HG03025 (cell line): ENCODE measurements at regions not wholly inside any gene's neighbourhood (a gene's known extent, or its start where the extent isn't known, plus 50 kb on each side); places are given as distances from the start of the nearest gene placed in this dataset.

Experiments
- ATAC-seq: cut with Tn5 transposase; IDR thresholded peaks from one replicate; pipeline ENCODE4 v1.9.1; 2021; ENCODE audit warnings: mild to moderate bottlenecking, moderate library complexity; ENCODE audit not compliant: unreplicated experiment, low FRiP score

GRCh38 chr9:16322849-16323248 is 547.6 kb downstream of the BNC2 start:
- ATAC-seq = no peak

DNA sequence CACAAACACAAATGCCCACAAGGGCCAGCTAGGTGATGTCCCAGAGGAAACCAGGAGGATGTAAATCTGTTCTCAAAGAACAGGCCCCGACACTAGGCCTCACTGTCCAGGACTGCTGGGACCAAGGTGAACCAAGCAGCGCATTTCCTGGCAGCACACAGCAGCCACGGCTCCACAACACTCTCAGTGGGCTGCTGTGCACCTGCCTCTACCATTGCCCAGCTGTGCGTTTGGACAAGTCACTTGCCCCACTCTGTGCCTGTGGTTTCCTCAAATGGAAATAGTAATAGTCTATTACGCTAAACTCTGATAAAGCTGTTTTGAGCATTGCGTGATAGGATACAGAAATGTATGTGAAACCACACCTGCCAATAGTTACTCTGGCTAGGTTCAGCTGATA is 544.5 kb downstream of the BNC2 start:
- no peak for ATAC-seq

- no peak for ATAC-seq
These were observed 542.1 kb downstream of the BNC2 start for GRCh38 chr9:16328349-16328748.

- ATAC-seq = no peak
These were observed 540.8 kb downstream of the BNC2 start for GRCh38 chr9:16329671-16330113.

GRCh38 chr9:16331031-16331430 is 539.4 kb downstream of the BNC2 start:
- no peak for ATAC-seq

- no peak for ATAC-seq
These were observed 538.9 kb downstream of the BNC2 start for GRCh38 chr9:16331527-16331926.

DNA sequence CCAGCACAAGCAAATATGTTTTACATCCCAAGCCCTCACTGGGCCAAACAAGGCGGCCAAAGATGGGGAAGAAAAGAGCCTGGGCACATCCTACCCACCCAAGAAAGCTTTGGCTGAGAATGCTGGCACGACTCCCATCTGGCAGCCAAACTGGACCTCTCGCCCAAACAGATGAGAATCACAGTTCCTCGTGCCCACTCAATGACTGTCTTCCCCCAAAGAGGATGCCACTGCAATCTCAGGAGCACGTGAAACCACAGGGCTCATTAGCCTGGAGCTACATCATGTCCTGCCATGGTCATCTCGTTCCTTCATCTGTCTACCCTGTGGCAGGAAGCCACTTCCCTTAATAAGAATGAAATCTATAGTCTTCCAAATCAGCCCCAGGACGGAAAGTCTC is 536.8 kb downstream of the BNC2 start:
- no peak for ATAC-seq

DNA sequence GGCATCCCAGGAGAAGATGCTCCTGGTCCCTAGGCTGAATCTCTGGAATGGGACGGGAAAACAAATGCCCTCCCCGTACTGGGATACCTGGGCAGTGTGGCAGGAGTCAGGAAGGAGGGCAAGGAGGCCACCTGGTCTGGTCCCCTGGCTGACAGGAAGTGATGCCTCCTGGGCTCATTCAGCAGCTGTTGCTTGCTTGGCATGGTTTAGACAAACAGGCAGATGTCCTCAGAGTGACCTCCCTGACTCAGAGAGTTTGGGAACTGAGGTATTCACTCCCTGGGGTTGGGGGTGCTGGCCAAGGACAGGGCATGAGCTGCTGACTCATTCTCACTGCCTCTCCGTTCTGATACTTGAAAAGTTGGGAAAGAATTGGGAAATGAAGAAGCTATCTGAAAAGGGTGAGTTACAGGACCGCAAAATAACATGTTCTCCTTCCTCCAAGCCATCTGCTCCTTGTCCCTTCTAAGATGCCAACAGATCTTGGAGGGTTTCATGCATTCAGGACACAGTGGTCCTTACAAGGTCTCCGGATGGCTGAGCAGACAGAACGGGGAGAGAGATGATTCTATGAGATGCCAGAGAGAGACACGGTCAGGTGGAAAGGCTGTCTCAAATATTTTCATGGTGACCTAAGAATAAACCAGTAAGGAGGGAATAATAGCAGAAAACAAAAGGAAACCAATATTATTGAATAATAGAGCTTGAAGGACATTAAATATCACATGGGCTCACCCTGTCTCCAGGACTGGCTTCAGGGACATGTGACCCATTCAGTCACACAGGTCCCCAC is 534.5 kb downstream of the BNC2 start:
- ATAC-seq = no peak

- no peak for ATAC-seq
These were observed 533.6 kb downstream of the BNC2 start for GRCh38 chr9:16336833-16337232.

- ATAC-seq = no peak
These were observed 533.0 kb downstream of the BNC2 start for GRCh38 chr9:16337322-16338029.

DNA sequence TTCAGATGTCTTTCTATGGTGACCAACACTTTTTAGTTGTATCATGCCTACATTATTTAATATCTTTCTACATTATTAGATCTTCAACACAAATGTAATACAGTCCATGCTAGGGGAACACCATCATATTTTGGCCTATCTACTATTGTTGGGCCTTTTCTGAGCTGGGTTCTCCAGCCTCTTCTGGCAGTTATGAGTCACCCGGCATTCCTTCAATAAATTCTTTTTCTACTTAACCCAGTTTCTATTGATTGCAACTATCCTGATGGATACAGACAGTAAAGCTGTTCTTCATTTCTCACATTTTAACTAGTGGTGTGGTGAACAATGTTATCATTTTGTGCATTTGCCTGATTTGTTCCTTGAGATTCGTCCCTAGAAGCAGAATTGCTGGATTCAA is 529.3 kb downstream of the BNC2 start:
- ATAC-seq = no peak

DNA sequence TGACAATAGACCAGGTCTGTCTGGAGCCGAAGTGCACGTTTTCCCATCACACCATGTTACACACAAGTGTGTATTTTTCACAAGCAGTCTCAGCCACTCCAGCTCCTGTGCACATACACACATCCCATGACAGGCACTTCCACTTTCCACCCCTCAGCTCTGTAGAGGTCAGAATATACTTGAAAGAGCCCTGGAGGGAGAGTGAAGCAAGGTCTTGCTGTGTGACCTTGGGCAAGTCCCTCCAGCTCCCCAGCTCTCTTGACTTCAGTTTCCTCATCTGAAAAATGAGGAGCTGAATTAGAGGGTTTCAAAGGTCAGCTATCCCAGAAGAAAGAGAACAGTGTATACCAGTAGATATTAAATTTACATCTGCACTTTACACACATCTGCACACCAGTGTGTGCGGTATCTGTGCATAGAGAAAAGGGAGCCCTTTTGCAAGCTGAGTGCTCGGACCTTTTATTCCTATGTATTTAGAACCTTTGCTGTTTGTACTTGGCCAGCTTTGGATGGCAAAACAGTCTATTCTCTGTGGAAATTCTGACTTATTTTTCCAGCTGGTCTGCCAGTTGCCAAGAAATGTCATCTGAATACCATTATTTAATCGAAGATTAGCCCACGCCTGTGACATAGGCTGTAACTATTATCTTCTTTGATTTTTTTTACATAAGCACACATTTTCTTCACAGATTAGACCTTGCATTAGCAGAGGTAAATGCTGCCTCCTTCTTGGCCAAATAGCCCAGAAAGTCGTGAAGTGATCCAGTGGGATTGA is 528.0 kb downstream of the BNC2 start:
- no peak for ATAC-seq

- no peak for ATAC-seq
These were observed 526.9 kb downstream of the BNC2 start for GRCh38 chr9:16343249-16344237.

GRCh38 chr9:16344343-16344742 is 526.1 kb downstream of the BNC2 start:
- no peak for ATAC-seq

DNA sequence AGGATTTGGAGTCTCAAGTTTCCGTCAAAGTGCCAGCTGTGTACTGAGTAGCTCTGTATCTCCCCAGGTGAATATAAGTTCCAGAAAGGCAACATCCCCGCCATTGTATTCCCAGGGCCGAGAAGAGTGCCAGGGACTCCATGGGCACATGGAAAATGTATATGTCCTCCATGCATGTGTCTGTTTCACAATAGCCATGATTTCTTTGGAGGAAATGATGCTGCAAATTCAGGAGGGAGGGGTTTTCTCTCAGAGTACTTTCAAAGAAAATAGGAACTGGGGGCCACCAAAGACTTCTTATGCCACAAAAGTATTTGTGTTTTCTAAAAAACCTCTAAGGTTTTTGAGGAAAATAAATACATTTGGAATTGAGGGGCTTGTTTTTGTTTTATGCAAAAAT is 524.6 kb downstream of the BNC2 start:
- no peak for ATAC-seq

DNA sequence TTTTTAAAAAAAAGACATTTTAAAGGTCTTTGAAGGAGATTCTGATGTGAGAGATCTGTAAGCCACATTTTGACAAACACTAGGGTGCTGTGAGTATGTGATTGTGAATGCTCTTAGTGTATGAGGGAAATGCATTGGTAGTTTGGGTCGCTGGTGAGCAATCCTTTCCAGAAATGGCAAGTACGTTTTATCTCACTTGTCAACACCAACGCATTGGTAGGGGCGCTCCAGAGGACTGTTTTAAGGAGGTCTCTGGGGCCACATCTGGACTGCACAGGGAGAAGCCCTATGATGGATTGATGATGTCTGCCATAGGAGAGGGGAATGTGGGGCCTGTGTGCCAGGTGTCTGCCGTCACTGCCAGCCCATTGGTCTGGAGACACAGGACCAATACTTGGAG is 522.6 kb downstream of the BNC2 start:
- no peak for ATAC-seq

DNA sequence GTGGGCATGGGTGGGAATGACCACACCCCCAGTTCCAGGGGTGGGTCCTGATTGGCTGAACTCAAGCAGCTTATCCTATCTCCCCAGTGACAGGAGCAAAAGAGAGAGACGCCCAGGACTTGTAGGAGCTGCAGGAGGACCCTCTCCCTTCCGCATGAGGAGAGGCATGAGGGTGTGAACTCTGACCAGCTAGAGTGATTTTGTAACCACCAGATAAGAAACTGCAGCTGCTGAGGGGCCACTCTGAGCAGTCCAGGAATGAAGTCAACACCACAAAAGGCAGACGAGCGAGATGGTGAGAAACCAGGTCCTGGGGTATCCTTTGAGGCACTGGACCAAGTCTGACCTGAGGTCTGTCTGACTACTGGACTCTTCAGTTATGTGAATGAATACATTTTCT is 521.9 kb downstream of the BNC2 start:
- no peak for ATAC-seq

DNA sequence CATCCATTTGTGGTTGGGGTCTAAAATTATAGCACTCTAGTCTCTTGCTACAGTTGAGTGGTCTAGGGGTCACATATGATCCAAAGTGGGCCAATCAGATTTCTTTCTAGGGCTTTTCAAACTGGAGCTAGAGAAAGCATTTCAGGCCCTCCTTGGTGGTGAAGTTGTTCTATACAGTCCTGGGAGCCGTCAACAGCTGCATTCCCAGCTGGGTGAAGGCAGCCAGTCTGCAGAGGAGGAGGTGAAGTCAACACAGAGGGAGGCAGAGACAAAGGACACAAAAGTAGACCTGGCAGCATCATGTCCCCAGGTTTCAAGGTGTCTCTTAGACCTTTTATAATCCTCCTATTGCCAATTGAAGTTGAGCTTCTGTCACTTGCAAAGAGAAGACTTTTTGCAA is 518.2 kb downstream of the BNC2 start:
- ATAC-seq = no peak

DNA sequence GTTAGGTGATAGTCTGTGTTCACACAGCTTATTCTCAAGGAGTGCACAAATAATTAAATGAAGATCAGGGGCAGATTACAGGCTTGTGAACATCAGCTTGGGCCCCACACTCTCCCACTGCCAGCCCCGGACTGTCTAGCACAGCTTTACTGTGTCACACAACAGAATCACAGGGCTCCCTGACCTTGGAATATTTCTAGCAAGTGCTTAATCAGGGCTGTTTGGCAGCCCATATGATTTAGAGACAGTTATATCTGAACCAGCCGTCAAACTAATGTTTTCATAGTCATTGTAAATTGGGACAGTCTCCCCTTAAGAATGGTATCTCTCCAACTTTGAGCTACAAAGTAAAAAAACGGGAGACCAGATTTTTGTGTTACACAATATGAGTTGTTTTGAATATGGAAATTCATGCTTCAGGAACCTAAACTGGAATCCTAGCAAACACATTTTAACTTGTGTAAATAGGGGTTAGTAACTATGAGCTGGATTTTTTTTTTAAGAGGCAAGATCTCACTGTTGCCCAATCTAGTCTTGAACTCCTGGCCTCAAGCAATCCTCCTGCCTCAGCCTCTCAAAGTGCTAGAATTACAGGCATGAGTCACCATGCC is 517.6 kb downstream of the BNC2 start:
- no peak for ATAC-seq
